ENCODE measurements at regions not wholly inside any gene's neighbourhood (a gene's known extent, or its start where the extent isn't known, plus 50 kb on each side); places are given as distances from the start of the nearest gene placed in this dataset.

- no peak for TF ChIP-seq CTCF (IDR thresholded peaks at IDR 0.05)
- Mint-ChIP-seq H3K36me3 (ENCODE audit: low read depth) (no peaks in the 10 kb centered on the region), H3K9me3 (ENCODE audit: low read depth) (no peaks in the 10 kb centered on the region), H3K4me3 (ENCODE audit: unreplicated experiment) (no peak overlapping the region), H3K27ac (ENCODE audit: unreplicated experiment) (no peak overlapping the region), H3K27me3 (ENCODE audit: low read depth) (peaks cover 12% of the 10 kb centered on the region), H3K4me1 (ENCODE audit: low read depth) (no peaks in the 10 kb centered on the region)
- DNase-seq (ENCODE audit: low spot score), result no peak
These were observed 251.7 kb upstream of the TYRP1 start for GRCh38 chr9:12441506-12441905.

GRCh38 chr9:12448246-12448645, 244.9 kb upstream of the TYRP1 start:
- Mint-ChIP-seq H3K27ac (ENCODE audit: unreplicated experiment) (no peak overlapping the region), H3K4me1 (ENCODE audit: low read depth) (no peaks in the 10 kb centered on the region), H3K9me3 (ENCODE audit: low read depth) (peaks cover 2% of the 10 kb centered on the region), H3K4me3 (ENCODE audit: unreplicated experiment) (no peak overlapping the region), H3K36me3 (ENCODE audit: low read depth) (no peaks in the 10 kb centered on the region), H3K27me3 (ENCODE audit: low read depth) (peaks cover 7% of the 10 kb centered on the region)
- no peak for DNase-seq (ENCODE audit: low spot score)
- no peak for TF ChIP-seq CTCF (IDR thresholded peaks at IDR 0.05)

- H3K4me1 Mint-ChIP-seq (ENCODE audit: low read depth), result no peaks in the 10 kb centered on the region
- no peaks in the 10 kb centered on the region for H3K9me3 Mint-ChIP-seq (ENCODE audit: low read depth)
- DNase-seq (ENCODE audit: low spot score), result no peak
- H3K27ac Mint-ChIP-seq (ENCODE audit: unreplicated experiment), result no peak overlapping the region
- peaks cover 8% of the 10 kb centered on the region for H3K27me3 Mint-ChIP-seq (ENCODE audit: low read depth)
- TF ChIP-seq CTCF (IDR thresholded peaks at IDR 0.05), result no peak
- no peak overlapping the region for H3K4me3 Mint-ChIP-seq (ENCODE audit: unreplicated experiment)
- no peaks in the 10 kb centered on the region for H3K36me3 Mint-ChIP-seq (ENCODE audit: low read depth)
These were observed 235.9 kb upstream of the TYRP1 start for GRCh38 chr9:12457237-12457636.

- no peak for DNase-seq (ENCODE audit: low spot score)
- peaks cover 21% of the 10 kb centered on the region for H3K27me3 Mint-ChIP-seq (ENCODE audit: low read depth)
- no peak for TF ChIP-seq CTCF (IDR thresholded peaks at IDR 0.05)
- H3K9me3 Mint-ChIP-seq (ENCODE audit: low read depth), result no peaks in the 10 kb centered on the region
- no peaks in the 10 kb centered on the region for H3K4me1 Mint-ChIP-seq (ENCODE audit: low read depth)
- H3K27ac Mint-ChIP-seq (ENCODE audit: unreplicated experiment), result no peak overlapping the region
- H3K4me3 Mint-ChIP-seq (ENCODE audit: unreplicated experiment), result no peak overlapping the region
- no peaks in the 10 kb centered on the region for H3K36me3 Mint-ChIP-seq (ENCODE audit: low read depth)
These were observed 231.3 kb upstream of the TYRP1 start for GRCh38 chr9:12461763-12462460.

GRCh38 chr9:12462861-12463260, 230.3 kb upstream of the TYRP1 start:
- Mint-ChIP-seq H3K27me3 (ENCODE audit: low read depth) (peaks cover 26% of the 10 kb centered on the region), H3K4me1 (ENCODE audit: low read depth) (no peaks in the 10 kb centered on the region), H3K9me3 (ENCODE audit: low read depth) (no peaks in the 10 kb centered on the region)

More at GRCh38 chr9:12462861-12463260, 230.3 kb upstream of the TYRP1 start:
- no peak overlapping the region for H3K27ac Mint-ChIP-seq (ENCODE audit: unreplicated experiment)
- no peak overlapping the region for H3K4me3 Mint-ChIP-seq (ENCODE audit: unreplicated experiment)
- H3K36me3 Mint-ChIP-seq (ENCODE audit: low read depth), result no peaks in the 10 kb centered on the region
- no peak for DNase-seq (ENCODE audit: low spot score)
- no peak for TF ChIP-seq CTCF (IDR thresholded peaks at IDR 0.05)

All from chondrocyte (in vitro differentiated cells).